G401.6 (cell line): ENCODE measurements at regions not wholly inside any gene's neighbourhood (a gene's known extent, or its start where the extent isn't known, plus 50 kb on each side); places are given as distances from the start of the nearest gene placed in this dataset.
"Not testable (repeated sequence)": the region's sequence is repeated elsewhere in the genome, so short reads cannot be mapped to it uniquely, and the experiment has no call there.

Experiments
- FAIRE-seq: peaks from 2 replicates; lab custom pipeline; 2012; peaks lifted over from hg19 to GRCh38; lab: Jason Lieb, UNC

DNA sequence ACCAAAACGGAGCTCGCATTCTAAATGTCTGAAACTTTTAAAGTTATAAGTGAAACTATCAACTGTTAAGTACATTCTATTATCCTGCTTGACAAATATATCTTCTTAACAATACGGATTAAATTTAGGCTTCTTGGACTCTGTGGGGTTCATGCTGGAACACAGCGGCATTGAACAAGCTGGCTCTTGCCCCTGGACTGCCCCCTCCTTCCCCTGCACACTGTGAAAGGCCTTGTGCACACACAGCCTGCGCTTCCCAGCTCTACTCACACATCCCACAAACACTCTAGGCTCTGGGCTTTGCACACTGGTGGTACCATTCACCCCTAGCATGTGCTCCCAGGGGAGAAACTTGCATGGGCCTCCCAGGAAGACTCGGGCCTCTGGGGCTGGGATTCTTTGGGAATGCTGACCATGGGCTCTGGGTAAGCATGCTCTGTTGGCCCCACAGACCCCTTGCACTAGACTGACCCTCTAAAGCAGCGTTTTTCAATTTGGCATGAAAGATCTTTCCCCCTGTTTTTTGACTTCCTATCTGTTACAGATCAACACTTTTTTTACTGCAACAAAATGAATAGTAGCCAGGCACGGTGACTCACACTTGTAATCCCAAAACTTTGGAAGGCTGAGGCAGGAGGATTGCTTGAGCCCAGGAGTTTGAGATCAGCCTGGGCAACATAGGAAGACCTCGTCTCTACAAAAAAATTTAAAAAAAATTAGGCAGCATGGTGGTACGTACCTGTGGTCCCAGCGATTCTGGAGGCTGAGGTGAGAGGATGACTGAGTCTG lies 96.2 kb upstream of the CPM start:
- FAIRE-seq = no peak

DNA sequence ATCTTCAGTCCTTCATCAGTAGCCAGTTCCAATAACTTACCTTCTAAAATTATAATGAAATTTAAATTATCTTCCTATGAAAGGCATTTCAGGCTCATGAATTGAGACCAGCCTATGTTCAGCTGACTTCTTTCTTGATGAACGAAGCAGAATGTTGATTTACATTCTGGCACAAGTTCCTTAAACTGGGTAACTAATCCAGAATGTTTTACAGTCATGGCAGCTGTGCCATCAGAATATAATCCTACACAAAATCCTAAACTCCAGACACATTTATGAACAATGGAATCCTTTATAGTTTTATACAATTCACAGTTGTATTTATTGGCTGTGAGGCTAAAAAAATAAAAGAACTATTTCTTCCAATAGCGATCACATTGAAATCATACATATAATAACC lies 97.3 kb upstream of the CPM start:
- no peak for FAIRE-seq

DNA sequence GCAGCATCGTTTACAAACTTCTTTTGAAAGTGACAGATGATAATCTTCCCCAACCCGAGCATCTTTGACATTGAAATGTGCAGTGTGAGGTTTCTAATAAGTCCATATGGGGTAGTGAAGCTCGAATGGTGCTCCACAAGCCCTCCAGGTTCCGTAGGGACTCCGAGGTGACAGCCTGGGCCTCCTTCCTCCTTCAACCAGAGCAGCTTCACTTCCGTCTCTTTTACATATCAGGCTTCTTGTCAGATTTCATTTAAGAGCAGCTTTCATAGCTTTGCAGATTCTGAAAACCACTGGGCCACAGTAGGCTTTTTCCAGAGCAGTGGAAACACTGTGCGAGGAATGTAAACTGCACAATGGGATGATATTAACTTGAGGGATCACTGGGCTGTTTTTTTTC lies 103.6 kb upstream of the CPM start:
- no peak for FAIRE-seq

DNA sequence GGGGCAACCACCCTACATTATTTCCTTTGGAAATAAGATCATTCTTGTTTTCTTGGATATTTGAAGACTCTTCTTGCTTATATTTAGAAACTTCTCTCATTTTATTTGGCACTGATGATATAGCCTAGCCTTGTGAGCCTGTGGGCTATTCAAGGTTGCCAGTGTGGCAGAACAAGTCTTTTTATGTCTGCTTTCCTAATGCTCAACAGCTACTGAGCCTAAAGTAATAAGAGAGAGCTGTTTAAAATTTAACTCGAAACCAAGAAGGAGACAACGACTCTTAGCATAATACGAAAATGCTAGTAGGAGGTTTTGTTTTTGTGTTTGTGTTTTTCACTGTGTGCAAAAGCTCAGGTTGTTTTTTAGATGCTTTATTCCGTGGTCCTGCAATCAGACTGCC lies 104.0 kb upstream of the CPM start:
- no peak for FAIRE-seq

GRCh38 chr12:69039911-69040310 lies 106.9 kb upstream of the CPM start:
- no peak for FAIRE-seq

DNA sequence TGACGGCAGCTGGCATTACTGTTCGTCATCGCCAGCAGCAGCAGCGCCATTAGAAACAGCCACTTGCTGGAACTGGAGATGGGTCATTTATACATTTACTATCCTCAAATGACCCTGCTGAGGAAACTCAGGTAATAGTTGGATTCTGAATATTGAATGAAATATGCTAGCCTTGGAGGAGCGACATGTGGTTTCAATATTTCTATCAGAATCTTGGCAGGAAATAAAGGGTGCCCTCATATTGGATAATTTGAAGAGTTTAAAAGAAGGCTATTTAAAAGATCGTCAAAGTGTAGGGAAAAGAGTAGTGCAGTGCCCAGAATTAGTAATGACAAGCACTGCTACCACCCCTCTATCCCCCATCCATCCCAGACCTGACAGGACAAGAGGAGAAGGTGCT lies 109.6 kb upstream of the CPM start:
- no peak for FAIRE-seq

- no peak for FAIRE-seq
Observed at GRCh38 chr12:69042970-69043369, 110.0 kb upstream of the CPM start.

DNA sequence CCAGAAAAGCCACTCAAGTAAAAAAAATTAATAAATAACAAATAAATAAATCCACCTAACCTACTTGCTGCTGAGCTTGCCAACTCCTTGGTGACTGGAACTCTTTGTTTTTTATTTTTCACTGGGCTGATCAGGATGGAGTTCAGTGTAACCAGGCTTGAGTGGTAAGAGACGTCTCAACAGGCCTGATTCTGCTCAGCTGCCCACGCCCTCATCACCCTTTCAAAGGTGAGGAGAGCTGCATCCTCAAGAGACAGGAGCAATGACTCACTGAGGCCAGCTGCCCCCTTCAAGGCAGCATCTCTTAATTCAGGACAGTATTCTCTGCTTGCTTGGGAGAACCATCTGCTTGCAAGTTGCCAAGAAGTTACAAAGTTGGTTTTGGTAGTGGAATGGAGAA lies 111.9 kb upstream of the CPM start:
- no peak for FAIRE-seq

DNA sequence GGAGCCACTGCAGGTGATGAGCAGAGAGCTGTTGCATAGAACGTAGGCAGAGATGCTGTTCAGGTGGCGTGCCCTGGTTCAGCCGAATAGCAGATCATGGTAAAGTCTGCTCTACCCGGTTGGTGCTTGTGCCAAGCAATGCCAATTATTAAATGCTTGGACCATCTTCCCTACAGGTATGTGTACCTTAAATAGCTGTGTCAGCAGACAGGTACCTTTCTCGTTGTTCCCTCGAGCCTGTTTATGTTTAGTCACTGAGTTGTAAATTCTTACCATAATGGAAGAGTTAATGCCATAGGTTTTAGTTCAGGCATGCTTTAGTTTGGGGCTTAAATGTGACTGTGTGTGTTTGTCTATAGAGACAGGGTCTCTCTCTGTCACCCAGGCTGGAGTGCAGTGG lies 112.5 kb upstream of the CPM start:
- no peak for FAIRE-seq

GRCh38 chr12:69046363-69046762 lies 113.4 kb upstream of the CPM start:
- FAIRE-seq = no peak

DNA sequence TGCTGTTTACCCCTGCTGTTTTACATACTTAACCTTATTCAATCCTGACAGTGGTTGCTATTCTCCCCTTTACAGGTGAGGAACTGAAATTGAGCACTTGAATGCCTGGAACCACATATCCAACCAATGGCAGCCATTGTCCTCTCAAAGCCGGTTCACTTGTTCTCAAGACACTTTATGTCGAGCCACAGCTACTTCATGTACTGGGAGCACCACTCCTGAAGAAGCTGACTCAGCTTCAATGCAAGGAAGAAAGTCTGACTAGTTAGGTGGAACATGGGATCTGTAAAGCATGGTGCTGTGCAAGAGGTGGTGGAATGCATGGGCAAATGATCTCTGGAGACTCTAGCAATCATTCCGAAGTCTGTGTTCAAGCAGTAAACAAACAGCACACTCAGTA lies 113.9 kb upstream of the CPM start:
- FAIRE-seq = no peak

DNA sequence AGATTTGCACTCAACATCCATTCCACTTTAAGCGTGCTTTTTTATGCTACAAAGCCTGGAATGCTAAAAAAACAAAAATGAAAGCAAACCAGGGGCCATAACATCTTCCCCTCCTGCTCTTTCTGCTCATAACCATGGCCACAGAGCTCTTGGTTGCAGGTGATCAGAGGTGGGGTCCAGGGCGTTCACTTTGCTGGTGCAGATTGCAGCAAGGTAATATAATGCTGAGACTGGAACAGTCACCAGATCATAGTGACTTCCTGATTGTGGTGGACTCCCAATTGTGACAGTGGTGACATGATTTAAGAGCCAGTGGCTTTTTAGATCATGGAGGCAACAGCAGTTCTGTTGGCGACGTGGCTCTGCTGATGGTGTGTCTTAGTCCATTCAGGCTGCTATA lies 115.0 kb upstream of the CPM start:
- FAIRE-seq = no peak

DNA sequence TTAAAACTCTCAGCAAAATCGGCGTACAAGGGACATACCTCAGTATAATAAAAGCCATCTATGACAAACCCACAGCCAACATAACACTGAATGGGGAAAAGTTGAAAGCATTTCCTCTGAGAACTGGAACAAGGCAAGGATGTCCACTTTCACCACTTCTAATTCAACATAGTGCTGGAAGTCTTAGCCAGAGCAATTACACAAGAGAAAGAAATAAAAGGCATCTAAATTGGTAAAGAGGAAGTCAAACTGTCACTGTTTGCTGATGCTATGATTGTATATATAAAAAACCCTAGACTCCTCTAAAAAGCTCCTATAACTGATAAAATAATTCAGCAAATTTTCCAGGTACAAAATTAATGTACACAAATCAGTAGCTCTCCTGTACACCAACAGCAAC lies 116.9 kb upstream of the CPM start:
- FAIRE-seq = not testable (repeated sequence)

DNA sequence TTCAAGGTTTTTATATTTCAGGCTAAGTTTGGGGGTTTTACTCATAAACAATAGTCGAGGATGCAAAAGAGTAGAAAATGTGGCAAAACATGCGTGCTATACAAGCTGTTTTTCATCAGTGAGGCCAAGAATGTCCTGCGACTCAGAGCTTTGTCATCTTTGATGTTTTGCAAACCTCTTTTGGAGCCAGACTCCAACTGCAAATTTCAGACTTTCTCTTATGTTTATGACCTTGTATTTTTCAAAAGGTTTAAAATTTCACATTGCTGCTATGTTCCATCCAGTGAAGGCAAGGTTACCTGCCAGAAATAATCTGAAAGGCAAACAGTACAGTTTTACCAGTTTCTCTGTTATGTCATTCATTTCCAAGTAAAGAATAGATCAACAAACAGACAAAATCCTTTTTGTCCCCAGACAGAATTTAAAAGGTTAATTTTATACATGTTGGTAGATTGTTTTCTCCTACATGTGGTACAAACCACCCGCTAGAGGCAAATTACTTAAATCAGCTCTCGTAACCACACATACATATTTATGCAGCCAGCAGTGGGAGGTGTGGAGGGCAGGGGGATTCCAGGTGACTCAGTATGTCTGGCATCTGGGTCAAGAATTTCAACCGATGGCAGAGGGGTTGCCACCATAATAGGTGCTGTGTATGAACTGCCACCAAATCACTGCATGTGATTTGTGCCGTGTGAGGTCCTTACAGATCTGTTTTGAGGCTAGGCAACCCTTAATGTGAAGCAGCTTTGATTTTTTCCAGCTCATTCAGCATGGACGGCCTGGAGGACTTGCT lies 119.8 kb upstream of the CPM start:
- FAIRE-seq = no peak

GRCh38 chr12:69054343-69055056 lies 121.5 kb upstream of the CPM start:
- no peak for FAIRE-seq

DNA sequence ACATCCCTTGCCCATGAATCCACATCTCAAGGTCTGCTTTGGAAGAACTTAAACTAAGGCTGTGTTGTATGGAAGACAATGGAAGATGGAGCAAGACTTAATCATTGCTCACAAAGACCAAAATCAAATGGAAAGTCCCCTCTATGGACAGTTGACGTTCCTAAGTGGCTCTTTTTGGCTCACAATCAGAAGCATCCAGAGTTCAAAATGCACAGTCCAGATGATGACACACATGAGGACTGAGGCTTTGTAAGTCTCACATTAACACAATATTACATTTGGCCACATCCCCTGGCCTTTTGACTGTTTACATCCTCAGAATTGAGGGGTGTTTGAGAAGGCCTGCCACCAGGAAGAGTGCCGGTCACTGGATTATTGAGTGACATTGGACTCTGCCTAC lies 122.3 kb upstream of the CPM start:
- FAIRE-seq = no peak

DNA sequence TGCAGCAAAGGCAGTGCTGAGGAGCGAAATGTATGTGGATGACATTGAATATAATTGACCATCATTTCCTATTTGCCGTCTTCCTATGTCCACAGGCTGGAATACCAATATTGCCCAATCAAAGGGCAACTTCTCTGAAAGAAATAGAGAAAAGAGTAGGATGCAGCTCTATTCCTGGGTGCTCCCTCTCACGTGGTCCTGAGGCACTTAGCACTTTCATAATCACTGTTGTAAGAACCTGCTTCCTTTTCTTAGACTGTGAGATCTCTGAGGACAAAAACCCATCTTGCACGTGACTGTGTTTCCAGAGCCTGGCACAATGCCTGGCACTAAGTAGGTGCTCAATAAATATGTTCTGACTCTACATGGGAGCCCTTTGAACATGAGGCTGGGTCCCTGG lies 122.7 kb upstream of the CPM start:
- FAIRE-seq = no peak

DNA sequence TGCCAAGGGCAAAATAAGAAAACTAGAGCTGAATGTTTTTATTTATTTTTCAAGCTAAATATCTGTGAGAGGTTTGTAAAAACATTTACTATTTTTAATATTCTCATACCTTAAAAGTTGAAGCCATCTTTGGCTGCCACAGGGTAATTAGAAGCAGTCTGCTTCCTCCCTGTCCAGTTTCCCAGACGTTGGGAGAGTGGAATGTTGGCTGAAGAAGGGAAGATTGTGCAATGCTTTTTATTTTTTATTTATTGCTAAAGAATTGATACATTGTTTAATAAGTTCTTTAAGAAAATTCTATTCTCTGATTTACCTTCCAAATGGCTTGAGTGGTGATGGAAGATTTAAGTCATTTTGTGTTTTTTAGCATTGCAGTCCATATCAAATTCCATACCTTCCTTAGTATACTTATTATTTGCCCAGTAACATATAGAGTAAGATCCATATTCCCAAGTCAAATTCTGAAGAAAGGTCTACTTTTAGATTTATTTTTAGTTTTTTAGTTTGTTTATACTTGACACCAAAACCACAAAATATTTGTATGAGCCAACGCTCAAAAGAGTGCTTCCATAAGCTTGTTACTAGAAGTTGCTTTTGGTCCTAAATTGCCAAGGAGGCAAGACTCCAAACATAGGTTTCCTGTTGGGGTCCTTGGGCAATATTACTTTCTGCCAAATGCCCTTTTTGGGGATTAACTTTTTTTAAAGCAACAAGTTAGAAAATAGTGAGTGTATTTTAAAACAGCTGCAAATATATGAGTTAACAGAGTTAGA lies 124.0 kb upstream of the CPM start:
- FAIRE-seq = no peak

DNA sequence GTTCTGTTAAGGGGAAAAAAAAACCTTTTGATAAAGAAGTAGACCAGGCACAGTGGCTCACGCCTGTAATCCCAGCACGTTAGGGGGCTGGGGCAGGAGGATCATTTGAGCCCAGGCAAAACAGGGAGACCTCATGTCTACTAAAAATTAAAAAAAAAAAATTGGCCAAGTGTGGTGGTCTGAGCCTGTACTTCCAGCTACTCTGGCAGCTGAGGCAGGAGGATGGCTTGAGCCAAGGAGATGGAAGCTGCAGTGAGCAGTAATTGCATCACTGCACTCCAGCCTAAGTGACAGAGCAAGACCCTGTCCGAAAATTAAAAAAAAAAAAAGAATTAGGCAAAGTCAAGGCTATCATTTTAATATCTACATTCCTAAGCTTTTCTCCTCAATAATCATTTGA lies 124.8 kb upstream of the CPM start:
- FAIRE-seq = no peak

GRCh38 chr12:69059465-69060457 lies 126.8 kb upstream of the CPM start:
- no peak for FAIRE-seq

DNA sequence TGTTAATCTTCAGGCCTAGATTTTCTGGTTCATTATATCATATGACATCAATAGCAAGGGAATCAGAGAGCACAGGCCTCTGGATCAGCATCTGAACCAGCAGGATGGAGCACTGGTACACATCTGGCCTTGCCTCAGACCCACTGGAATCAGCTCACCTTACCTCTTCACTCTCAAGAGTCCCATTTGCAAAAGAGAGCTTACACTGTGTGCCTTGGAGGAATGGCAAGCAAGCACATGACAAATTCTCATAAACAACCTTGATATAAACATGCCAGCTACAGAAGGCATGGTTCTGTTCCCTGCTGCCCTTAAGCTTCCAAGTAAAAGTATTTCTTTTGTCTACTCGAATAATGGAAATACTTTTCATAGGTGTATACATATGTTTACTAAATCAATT lies 128.6 kb upstream of the CPM start:
- no peak for FAIRE-seq
